Endothelial cell of umbilical vein (primary cell): ENCODE measurements at regions not wholly inside any gene's neighbourhood (a gene's known extent, or its start where the extent isn't known, plus 50 kb on each side); places are given as distances from the start of the nearest gene placed in this dataset.

Experiments used
- EZH2 ChIP-seq: IDR thresholded peaks from 2 replicates; pipeline ENCODE4 v1.6.1; 2012; ENCODE audit warnings: borderline replicate concordance, low read depth, mild to moderate bottlenecking, moderate library complexity, low read length, inconsistent platforms; ENCODE audit not compliant: severe bottlenecking
- POLR2A ChIP-seq: IDR thresholded peaks from 2 replicates; pipeline ENCODE4 v1.6.1; 2012; ENCODE audit warnings: low read depth, mild to moderate bottlenecking, control low read depth, low read length

DNA sequence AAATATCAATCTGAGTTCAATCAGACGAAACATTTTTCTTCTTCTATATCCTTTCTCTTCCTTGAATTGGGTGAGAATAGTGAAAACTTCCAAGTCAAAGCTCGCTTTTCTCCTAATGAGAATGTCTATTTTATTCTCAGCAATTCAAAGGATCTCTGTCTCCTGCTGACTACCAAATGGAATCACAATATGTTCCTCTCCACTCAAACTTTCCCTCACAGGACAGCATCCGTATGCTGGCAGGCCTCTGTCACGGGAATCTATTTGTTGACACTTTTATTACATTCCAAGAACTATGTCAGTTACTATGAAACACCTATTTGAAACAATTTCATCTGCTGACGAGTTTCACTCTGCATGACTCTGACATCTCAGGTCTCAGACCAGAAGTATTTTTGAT is 1196.6 kb downstream of the CDH11 start:
- TF ChIP-seq EZH2 (no peak), POLR2A (no peak)
